ENCODE measurements at regions not wholly inside any gene's neighbourhood (a gene's known extent, or its start where the extent isn't known, plus 50 kb on each side); places are given as distances from the start of the nearest gene placed in this dataset.

- TF ChIP-seq EZH2 (IDR thresholded peaks at IDR 0.05; ENCODE audit: low read length, unreplicated experiment) (no peak), CTCF (conservative IDR thresholded peaks at IDR 0.05; ENCODE audit: low read depth, low read length) (no peak), EZH2phosphoT487 (IDR thresholded peaks at IDR 0.05; ENCODE audit: borderline replicate concordance, low read length) (no peak)
Measured at GRCh38 chr2:33727361-33728032, 128.4 kb upstream of the FAM98A start.
